B cell (primary cell): ENCODE measurements at regions not wholly inside any gene's neighbourhood (a gene's known extent, or its start where the extent isn't known, plus 50 kb on each side); places are given as distances from the start of the nearest gene placed in this dataset.

ENCODE experiments used
- ATAC-seq: fragments of 200-7000 bp; cut with Tn5 transposase; one replicate; pipeline ENCODE4 v1.10.0; 2021; ENCODE audit warnings: low read depth, mild to moderate bottlenecking, moderate number of reproducible peaks, moderate library complexity
- CTCF ChIA-PET: fragments of 350-600 bp; sonication (Branson Sonifier 250); formaldehyde crosslinking; loops from one replicate; lab custom pipeline; 2021; ENCODE audit warnings: antibody characterized with exemption, inconsistent platforms; lab: Charles Lee
- POLR2A ChIA-PET: fragments of 350-600 bp; sonication (Branson Sonifier 250); formaldehyde crosslinking; loops from one replicate; lab custom pipeline; 2021; ENCODE audit warnings: antibody characterized with exemption; lab: Charles Lee
- DNase-seq: peaks from one replicate; pipeline ENCODE4 v3.0.0; 2013
- H2AFZ ChIP-seq: 2 replicates; pipeline ENCODE4 v1.6.1; 2012; ENCODE audit warnings: mild to moderate bottlenecking, low read depth, low read length; ENCODE audit not compliant: insufficient read depth, poor library complexity, severe bottlenecking
- H3K27ac ChIP-seq, 2 donors: 1 replicate in 1 of 2; 2 replicates in 1 of 2; pipeline ENCODE4 v1.5.1; 2012 to 2013; ENCODE audit warnings: low read length in 2 of 2, mild to moderate bottlenecking in 2 of 2, moderate library complexity in 1 of 2
- H3K27me3 ChIP-seq, 4 experiments: fragments of 200-600 bp in 1 of 4; sonication (generic) in 1 of 4; replicated peaks in 1 of 4; 1 replicate in 2 of 4; 2 replicates in 2 of 4; pipeline versions ENCODE4 v1.6.1 to v1.7.0; 2013 to 2016; ENCODE audit warnings: low read length in 3 of 4, mild to moderate bottlenecking in 2 of 4, mixed read lengths in 1 of 4, moderate library complexity in 1 of 4; ENCODE audit not compliant: insufficient read depth in 4 of 4, control insufficient read depth in 3 of 4; ENCODE audit errors: control extremely low read depth in 1 of 4
- H3K36me3 ChIP-seq, 2 experiments: replicated peaks in 1 of 2; 1 replicate in 1 of 2; 2 replicates in 1 of 2; pipeline versions ENCODE4 v1.6.1 to v1.7.1; 2013; ENCODE audit warnings: low read length in 1 of 2; ENCODE audit not compliant: insufficient read depth in 2 of 2, control insufficient read depth in 1 of 2; ENCODE audit errors: control extremely low read depth in 1 of 2, extremely low read depth in 1 of 2
- H3K4me1 ChIP-seq, 2 donors: fragments of 200-600 bp in 1 of 2; sonication (generic) in 1 of 2; 1 replicate in 1 of 2; 2 replicates in 1 of 2; pipeline versions ENCODE4 v1.5.1 to v1.6.1; 2013 to 2017; ENCODE audit warnings: low read length in 2 of 2; ENCODE audit not compliant: control insufficient read depth in 2 of 2, insufficient read depth in 2 of 2
- H3K4me2 ChIP-seq: replicated peaks from 2 replicates; pipeline ENCODE3; 2012; ENCODE audit warnings: mild to moderate bottlenecking, low read depth, low read length; ENCODE audit not compliant: poor library complexity, severe bottlenecking
- H3K4me3 ChIP-seq, 5 experiments: fragments of 200-600 bp in 1 of 5; sonication (generic) in 1 of 5; 1 replicate in 3 of 5; 2 replicates in 2 of 5; pipeline versions ENCODE4 v1.5.1 to v1.7.0; 2011 to 2016; ENCODE audit warnings: low read length in 4 of 5, mild to moderate bottlenecking in 4 of 5, low read depth in 2 of 5, control low read depth in 1 of 5, moderate library complexity in 1 of 5; ENCODE audit not compliant: insufficient read depth in 1 of 5; ENCODE audit errors: control extremely low read depth in 1 of 5, extremely low read depth in 1 of 5
- H3K79me2 ChIP-seq: fragments of 200-600 bp; sonication (generic); one replicate; pipeline ENCODE4 v1.6.0; 2016; ENCODE audit warnings: low read length; ENCODE audit not compliant: control insufficient read depth, insufficient read depth
- H3K9ac ChIP-seq: fragments of 200-600 bp; sonication (generic); 2 replicates; pipeline ENCODE4 v1.6.1; 2017; ENCODE audit warnings: mild to moderate bottlenecking, low read length, moderate library complexity
- H3K9me3 ChIP-seq, 3 donors: one replicate each; pipeline versions ENCODE4 v1.6.1 to v1.7.1; 2013; ENCODE audit warnings: low read length in 2 of 3; ENCODE audit not compliant: control insufficient read depth in 2 of 3, insufficient read depth in 1 of 3; ENCODE audit errors: control extremely low read depth in 1 of 3
- H4K20me1 ChIP-seq: 2 replicates; pipeline ENCODE4 v1.6.0; 2012; ENCODE audit warnings: mild to moderate bottlenecking, low read length; ENCODE audit not compliant: insufficient read depth, control insufficient read depth, poor library complexity, severe bottlenecking
- H3K27ac Mint-ChIP-seq: one replicate; pipeline ENCODE4 v1.8.0; 2021; ENCODE audit warnings: mixed read lengths
- H3K27me3 Mint-ChIP-seq: one replicate; pipeline ENCODE4 v1.8.0; 2021; ENCODE audit warnings: mixed read lengths
- H3K4me1 Mint-ChIP-seq: one replicate; pipeline ENCODE4 v1.8.0; 2021; ENCODE audit warnings: mixed read lengths
- H3K4me3 Mint-ChIP-seq: one replicate; pipeline ENCODE4 v1.8.0; 2021; ENCODE audit warnings: mixed read lengths
- H3K9me3 Mint-ChIP-seq: one replicate; pipeline ENCODE4 v1.8.0; 2022; ENCODE audit warnings: mixed read lengths; ENCODE audit not compliant: insufficient read depth
- CTCF ChIP-seq: fragments of 200-600 bp; IDR thresholded peaks from one replicate; pipeline ENCODE4 v1.8.0; 2022; ENCODE audit warnings: antibody characterized with exemption, mild to moderate bottlenecking
- EZH2 ChIP-seq: IDR thresholded peaks from 2 replicates; pipeline ENCODE4 v1.6.1; 2012; ENCODE audit warnings: borderline replicate concordance, low read depth, mild to moderate bottlenecking, moderate library complexity, low read length; ENCODE audit not compliant: insufficient read depth, poor library complexity, severe bottlenecking
- WGBS: methylation state at CpG from one replicate; pipeline ENCODE4 v1.1.5; 2013; ENCODE audit warnings: missing lambda C conversion rate; ENCODE audit not compliant: insufficient coverage; 5-methylcytosine and 5-hydroxymethylcytosine counted together
- intact Hi-C: fragments of 100-400 bp; cut with micrococcal nuclease; formaldehyde crosslinking; loops from one replicate; pipeline ENCODE4 v1.10.0; 2022

- no peaks in the 10 kb centered on the region for H3K4me1 ChIP-seq
- no peak overlapping the region for H3K9ac ChIP-seq
- no peak overlapping the region for H3K27ac ChIP-seq
- H3K9me3 ChIP-seq, result no peaks in the 10 kb centered on the region
- H2AFZ ChIP-seq, result no peak overlapping the region
- ChIA-PET POLR2A (no interaction called here), CTCF (no interaction called here)
- ATAC-seq (no peak), DNase-seq (no peak)
- no peaks in the 10 kb centered on the region for H4K20me1 ChIP-seq
- Mint-ChIP-seq H3K27me3 (peaks cover 7% of the 10 kb centered on the region), H3K27ac (no peak overlapping the region), H3K9me3 (no peaks in the 10 kb centered on the region), H3K4me1 (no peaks in the 10 kb centered on the region), H3K4me3 (no peak overlapping the region)
- H3K4me3 ChIP-seq, result no peak overlapping the region
- intact Hi-C loops, result no loop called here
- H3K4me2 ChIP-seq, result no peak overlapping the region
- no peaks in the 10 kb centered on the region for H3K36me3 ChIP-seq
- no peaks in the 10 kb centered on the region for H3K27me3 ChIP-seq
- TF ChIP-seq CTCF (no peak), EZH2 (no peak)
- no peaks in the 10 kb centered on the region for H3K79me2 ChIP-seq
- no CpG with 5 or more reads among the region's 1 CpG for WGBS
Observed at GRCh38 chrX:150074175-150074574, 135.9 kb upstream of the EOLA2 start.

- ChIA-PET POLR2A (no interaction called here), CTCF (no interaction called here)
- Histone ChIP-seq H3K9me3 (no peaks in the 10 kb centered on the region), H3K27me3 (no peaks in the 10 kb centered on the region), H3K27ac (no peak overlapping the region), H3K4me3 (no peak overlapping the region), H3K9ac (no peak overlapping the region), H3K4me2 (no peak overlapping the region), H3K36me3 (no peaks in the 10 kb centered on the region), H4K20me1 (no peaks in the 10 kb centered on the region), H2AFZ (no peak overlapping the region), H3K79me2 (no peaks in the 10 kb centered on the region), H3K4me1 (peaks cover 0 to 4% of the 10 kb centered on the region in 2 donors)
- H3K9me3 Mint-ChIP-seq, result no peaks in the 10 kb centered on the region
- ATAC-seq (no peak), DNase-seq (no peak)
- intact Hi-C loops, result no loop called here
- TF ChIP-seq CTCF (no peak), EZH2 (no peak)
- peaks cover 5% of the 10 kb centered on the region for H3K4me1 Mint-ChIP-seq
- no peaks in the 10 kb centered on the region for H3K27me3 Mint-ChIP-seq
- H3K4me3 Mint-ChIP-seq, result no peak overlapping the region
- 100% methylated on average over 1 of the region's 2 CpGs for WGBS
- no peak overlapping the region for H3K27ac Mint-ChIP-seq
Observed at GRCh38 chrX:150080497-150080896, 142.2 kb upstream of the EOLA2 start.
